GM12892 (cell line): ENCODE measurements at regions not wholly inside any gene's neighbourhood (a gene's known extent, or its start where the extent isn't known, plus 50 kb on each side); places are given as distances from the start of the nearest gene placed in this dataset.

ENCODE experiments used
- POLR2A ChIP-seq: IDR thresholded peaks from 2 replicates; pipeline ENCODE4 v1.6.1; 2011; ENCODE audit warnings: low read depth, low read length, control low read depth
- POLR2AphosphoS5 ChIP-seq: IDR thresholded peaks from 2 replicates; pipeline ENCODE4 v1.6.1; 2011; ENCODE audit warnings: low read depth, low read length, control low read depth
- TAF1 ChIP-seq: IDR thresholded peaks from 2 replicates; pipeline ENCODE4 v1.6.1; 2011; ENCODE audit warnings: low read depth, mild to moderate bottlenecking, control low read depth, low read length, borderline replicate concordance

- TF ChIP-seq POLR2A (no peak), POLR2AphosphoS5 (no peak), TAF1 (no peak)
Observed at GRCh38 chr15:53165988-53166683, 376.0 kb upstream of the ONECUT1 start.
